ENCODE measurements at regions not wholly inside any gene's neighbourhood (a gene's known extent, or its start where the extent isn't known, plus 50 kb on each side); places are given as distances from the start of the nearest gene placed in this dataset.

DNA sequence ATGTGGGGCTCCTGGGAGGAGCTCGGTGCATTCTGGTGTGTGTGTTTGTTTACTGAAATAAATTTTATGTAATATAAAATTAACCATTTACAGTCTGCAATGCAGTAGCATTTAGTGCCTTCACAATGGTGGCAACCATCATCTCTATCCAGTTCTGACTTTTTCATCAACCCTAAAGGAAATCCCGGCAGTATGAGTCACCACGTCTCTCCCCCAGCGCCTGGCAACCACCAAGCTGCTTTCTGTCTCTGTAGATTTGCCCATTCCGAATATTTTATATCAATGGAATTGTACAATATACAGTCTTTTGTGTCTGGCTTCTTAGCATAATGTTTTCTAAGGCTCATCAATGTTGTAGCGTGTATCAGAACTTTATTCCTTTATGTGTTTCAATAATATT is 300.5 kb downstream of the MIAT start:
- Histone ChIP-seq H3K4me1 (ENCODE audit: control insufficient read depth in 2 of 3, insufficient read depth in 2 of 3, low read depth in 1 of 3, low read length in 3 of 3) (no peaks in the 10 kb centered on the region), H3K4me3 (ENCODE audit: low read length in 3 of 3) (no peak overlapping the region), H3K9me3 (ENCODE audit: control insufficient read depth in 2 of 3, insufficient read depth in 1 of 3, low read length in 3 of 3) (no peaks in the 10 kb centered on the region), H3K9ac (ENCODE audit: low read length in 3 of 3) (no peak overlapping the region), H3K36me3 (ENCODE audit: control insufficient read depth in 2 of 3, insufficient read depth in 3 of 3, low read length in 3 of 3) (no peaks in the 10 kb centered on the region), H3K27me3 (ENCODE audit: control insufficient read depth, insufficient read depth, low read length) (peaks cover 4% of the 10 kb centered on the region), H3K27ac (ENCODE audit: low read depth in 2 of 2, low read length in 2 of 2) (no peak overlapping the region)
- no peak for DNase-seq
- intact Hi-C loops (cut with DNase I), result no loop called here
- FAIRE-seq, result no peak
- TF ChIP-seq, protein P1, sequence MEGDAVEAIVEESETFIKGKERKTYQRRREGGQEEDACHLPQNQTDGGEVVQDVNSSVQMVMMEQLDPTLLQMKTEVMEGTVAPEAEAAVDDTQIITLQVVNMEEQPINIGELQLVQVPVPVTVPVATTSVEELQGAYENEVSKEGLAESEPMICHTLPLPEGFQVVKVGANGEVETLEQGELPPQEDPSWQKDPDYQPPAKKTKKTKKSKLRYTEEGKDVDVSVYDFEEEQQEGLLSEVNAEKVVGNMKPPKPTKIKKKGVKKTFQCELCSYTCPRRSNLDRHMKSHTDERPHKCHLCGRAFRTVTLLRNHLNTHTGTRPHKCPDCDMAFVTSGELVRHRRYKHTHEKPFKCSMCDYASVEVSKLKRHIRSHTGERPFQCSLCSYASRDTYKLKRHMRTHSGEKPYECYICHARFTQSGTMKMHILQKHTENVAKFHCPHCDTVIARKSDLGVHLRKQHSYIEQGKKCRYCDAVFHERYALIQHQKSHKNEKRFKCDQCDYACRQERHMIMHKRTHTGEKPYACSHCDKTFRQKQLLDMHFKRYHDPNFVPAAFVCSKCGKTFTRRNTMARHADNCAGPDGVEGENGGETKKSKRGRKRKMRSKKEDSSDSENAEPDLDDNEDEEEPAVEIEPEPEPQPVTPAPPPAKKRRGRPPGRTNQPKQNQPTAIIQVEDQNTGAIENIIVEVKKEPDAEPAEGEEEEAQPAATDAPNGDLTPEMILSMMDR (IDR thresholded peaks at IDR 0.05; ENCODE audit: borderline replicate concordance, extremely low read depth, insufficient read depth), result no peak

DNA sequence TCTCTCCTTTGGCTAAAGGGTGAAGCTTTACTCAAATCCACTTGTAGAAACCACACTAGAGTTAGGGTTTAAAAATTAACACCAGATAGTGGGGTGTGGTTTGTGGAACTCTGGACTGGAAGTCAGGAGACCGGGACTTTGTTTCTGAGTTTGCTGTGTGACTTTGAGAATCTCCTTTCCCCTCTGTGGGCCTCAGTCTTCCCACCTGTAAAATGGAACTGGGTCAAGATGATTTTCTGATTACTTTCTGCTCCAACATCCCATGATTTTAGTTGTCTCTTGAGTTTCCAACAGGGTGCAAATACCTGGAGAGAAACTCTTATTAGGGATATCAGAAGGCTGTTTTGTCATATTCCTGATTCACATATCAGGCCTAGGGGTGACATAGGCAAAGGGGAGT is 301.0 kb downstream of the MIAT start:
- Histone ChIP-seq H3K27ac (ENCODE audit: low read depth in 2 of 2, low read length in 2 of 2) (no peak overlapping the region), H3K4me3 (ENCODE audit: low read length in 3 of 3) (no peak overlapping the region), H3K27me3 (ENCODE audit: control insufficient read depth, insufficient read depth, low read length) (peaks cover 2% of the 10 kb centered on the region), H3K4me1 (ENCODE audit: control insufficient read depth in 2 of 3, insufficient read depth in 2 of 3, low read depth in 1 of 3, low read length in 3 of 3) (no peaks in the 10 kb centered on the region), H3K9me3 (ENCODE audit: control insufficient read depth in 2 of 3, insufficient read depth in 1 of 3, low read length in 3 of 3) (no peaks in the 10 kb centered on the region), H3K9ac (ENCODE audit: low read length in 3 of 3) (no peak overlapping the region), H3K36me3 (ENCODE audit: control insufficient read depth in 2 of 3, insufficient read depth in 3 of 3, low read length in 3 of 3) (no peaks in the 10 kb centered on the region)
- TF ChIP-seq, protein P1 (IDR thresholded peaks at IDR 0.05; ENCODE audit: borderline replicate concordance, extremely low read depth, insufficient read depth), result no peak
- FAIRE-seq (no peak), DNase-seq (no peak)
- intact Hi-C loops (cut with DNase I), result no loop called here

DNA sequence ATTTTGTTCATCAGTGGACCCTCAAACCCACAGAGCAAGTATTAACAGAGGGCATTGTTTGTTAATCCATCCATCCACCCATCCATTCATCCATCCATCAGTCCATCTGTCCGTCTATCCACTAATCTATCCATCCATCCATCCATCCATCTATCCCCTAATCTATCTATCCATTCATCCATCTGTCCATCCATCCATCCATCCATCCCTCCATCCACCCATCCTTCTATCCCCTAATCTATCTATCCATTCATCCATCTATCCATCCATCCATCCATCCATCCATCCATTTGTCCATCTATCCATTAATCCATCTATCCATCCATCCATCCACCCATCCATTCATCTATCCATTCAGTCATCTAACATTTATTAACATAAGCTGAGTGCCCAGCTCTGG is 307.3 kb downstream of the MIAT start:
- no peaks in the 10 kb centered on the region for H3K4me1 ChIP-seq (ENCODE audit: control insufficient read depth in 2 of 3, insufficient read depth in 2 of 3, low read depth in 1 of 3, low read length in 3 of 3)
- intact Hi-C loops (cut with DNase I), result no loop called here
- H3K4me3 ChIP-seq (ENCODE audit: low read length in 3 of 3), result no peak overlapping the region
- no peak for DNase-seq
- H3K27ac ChIP-seq (ENCODE audit: low read depth in 2 of 2, low read length in 2 of 2), result no peak overlapping the region
- TF ChIP-seq, protein P1 (IDR thresholded peaks at IDR 0.05; ENCODE audit: borderline replicate concordance, extremely low read depth, insufficient read depth), result no peak
- H3K36me3 ChIP-seq (ENCODE audit: control insufficient read depth in 2 of 3, insufficient read depth in 3 of 3, low read length in 3 of 3), result no peaks in the 10 kb centered on the region
- H3K27me3 ChIP-seq (ENCODE audit: control insufficient read depth, insufficient read depth, low read length), result no peaks in the 10 kb centered on the region
- no peak overlapping the region for H3K9ac ChIP-seq (ENCODE audit: low read length in 3 of 3)
- no peak for FAIRE-seq
- H3K9me3 ChIP-seq (ENCODE audit: control insufficient read depth in 2 of 3, insufficient read depth in 1 of 3, low read length in 3 of 3), result no peaks in the 10 kb centered on the region

DNA sequence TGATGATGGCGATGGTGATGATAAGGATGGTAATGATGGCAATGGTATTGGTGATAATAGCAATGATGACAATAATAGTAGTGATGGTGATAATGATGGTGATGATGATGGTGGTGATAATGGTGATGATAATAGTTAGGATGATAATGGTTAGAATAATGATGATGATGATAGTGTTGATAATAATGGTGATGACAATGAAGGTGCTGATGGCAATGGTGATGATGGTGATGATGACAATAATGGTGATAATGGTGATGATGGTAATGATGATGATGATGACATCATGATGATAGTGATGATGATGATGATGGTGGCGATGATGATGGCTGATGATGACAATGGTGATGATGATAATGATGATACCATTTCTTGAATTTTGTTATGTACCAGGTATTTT is 309.9 kb downstream of the MIAT start:
- H3K27me3 ChIP-seq (ENCODE audit: control insufficient read depth, insufficient read depth, low read length), result no peaks in the 10 kb centered on the region
- DNase-seq (no peak), FAIRE-seq (no peak)
- H3K4me1 ChIP-seq (ENCODE audit: control insufficient read depth in 2 of 3, insufficient read depth in 2 of 3, low read depth in 1 of 3, low read length in 3 of 3), result no peaks in the 10 kb centered on the region
- H3K9ac ChIP-seq (ENCODE audit: low read length in 3 of 3), result no peak overlapping the region
- intact Hi-C loops (cut with DNase I), result no loop called here
- TF ChIP-seq, protein P1 (IDR thresholded peaks at IDR 0.05; ENCODE audit: borderline replicate concordance, extremely low read depth, insufficient read depth), result no peak
- H3K27ac ChIP-seq (ENCODE audit: low read depth in 2 of 2, low read length in 2 of 2), result no peak overlapping the region
- no peak overlapping the region for H3K4me3 ChIP-seq (ENCODE audit: low read length in 3 of 3)
- H3K36me3 ChIP-seq (ENCODE audit: control insufficient read depth in 2 of 3, insufficient read depth in 3 of 3, low read length in 3 of 3), result no peaks in the 10 kb centered on the region
- H3K9me3 ChIP-seq (ENCODE audit: control insufficient read depth in 2 of 3, insufficient read depth in 1 of 3, low read length in 3 of 3), result no peaks in the 10 kb centered on the region

All from kidney (tissue), 13 donors.